Kasumi-1 (cell line): ENCODE measurements at regions not wholly inside any gene's neighbourhood (a gene's known extent, or its start where the extent isn't known, plus 50 kb on each side); places are given as distances from the start of the nearest gene placed in this dataset.
"Not testable (repeated sequence)": the region's sequence is repeated elsewhere in the genome, so short reads cannot be mapped to it uniquely, and the experiment has no call there.

Experiments
- DNase-seq, 2 experiments: peaks; one replicate each; lab custom pipeline; 2025; lab: John Stamatoyannopoulos, UW

DNA sequence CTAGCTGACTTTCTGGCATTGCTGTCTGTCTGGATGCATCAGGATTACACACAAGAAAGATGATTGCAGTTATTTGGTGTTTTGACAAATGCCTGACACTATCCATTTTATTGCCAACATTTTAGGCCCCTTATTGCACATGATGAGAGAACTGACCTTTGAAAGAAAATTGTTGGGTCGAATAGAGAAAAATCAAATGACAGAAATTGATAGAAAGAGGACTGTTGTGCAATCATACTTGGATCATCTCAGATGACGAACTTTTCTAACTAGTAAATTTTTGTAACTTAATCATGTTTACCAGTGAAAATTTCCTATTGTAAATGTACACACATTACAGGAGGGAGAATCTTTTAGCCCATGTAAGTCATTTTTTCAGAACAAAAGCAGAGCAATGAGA is 251.5 kb upstream of the USP15 start:
- no peak for DNase-seq

DNA sequence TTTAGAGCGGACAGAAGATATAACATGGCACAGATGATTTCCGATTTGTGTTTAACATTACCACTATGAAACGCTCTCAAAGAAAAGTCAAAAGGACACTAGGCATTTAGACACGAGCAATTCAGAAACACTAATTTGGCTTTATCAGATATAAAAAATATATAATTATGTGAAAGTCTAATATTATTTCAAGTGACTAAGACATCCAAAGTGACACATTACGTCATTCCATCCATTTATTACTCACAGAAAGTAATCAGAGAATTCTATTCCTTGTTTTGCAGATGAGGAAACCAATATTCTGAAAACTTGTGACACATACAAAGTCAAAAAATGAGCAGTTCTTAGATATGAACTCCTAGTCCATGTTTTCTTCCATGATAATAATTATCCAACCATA is 250.8 kb upstream of the USP15 start:
- no peak for DNase-seq

DNA sequence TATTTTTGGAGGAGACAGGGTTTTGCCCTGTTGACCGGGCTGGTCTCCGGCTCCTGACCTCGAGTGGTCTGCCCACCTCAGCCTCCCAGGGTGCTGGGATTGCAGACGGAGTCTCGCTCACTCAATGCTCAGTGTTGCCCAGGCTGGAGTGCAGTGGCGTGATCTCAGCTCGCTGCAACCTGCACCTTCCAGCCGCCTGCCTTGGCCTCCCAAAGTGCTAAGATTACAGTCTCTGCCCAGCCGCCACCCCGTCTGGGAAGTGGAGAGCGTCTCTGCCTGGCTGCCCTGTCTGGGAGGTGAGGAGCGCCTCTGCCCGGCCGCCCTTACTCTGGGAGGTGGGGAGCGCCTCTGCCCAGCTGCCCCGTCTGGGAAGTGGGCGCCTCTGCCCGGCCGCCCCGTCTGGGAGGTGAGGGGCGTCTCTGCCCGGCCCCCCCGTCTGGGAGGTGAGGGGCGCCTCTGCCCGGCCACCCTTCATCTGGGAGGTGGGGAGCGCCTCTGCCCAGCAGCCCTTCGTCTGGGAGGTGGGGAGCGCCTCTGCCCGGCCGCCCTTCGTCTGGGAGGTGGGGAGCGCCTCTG is 249.8 kb upstream of the USP15 start:
- not testable (repeated sequence) for DNase-seq

DNA sequence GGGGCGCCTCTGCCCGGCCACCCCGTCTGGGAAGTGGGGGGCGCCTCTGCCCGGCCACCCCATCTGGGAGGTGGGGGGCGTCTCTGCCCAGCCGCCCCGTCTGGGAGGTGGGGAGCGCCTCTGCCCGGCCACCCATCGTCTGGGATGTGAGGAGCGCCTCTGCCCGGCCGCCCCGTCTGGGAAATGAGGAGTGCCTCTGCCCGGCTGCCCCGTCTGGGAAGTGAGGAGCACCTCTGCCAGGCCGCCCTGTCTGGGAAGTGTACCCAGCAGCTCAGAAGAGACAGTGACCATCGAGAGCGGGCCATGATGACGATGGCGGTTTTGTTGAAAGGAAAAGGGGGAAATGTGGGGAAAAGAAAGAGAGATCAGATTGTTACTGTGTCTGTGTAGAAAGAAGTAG is 249.2 kb upstream of the USP15 start:
- not testable (repeated sequence) for DNase-seq

DNA sequence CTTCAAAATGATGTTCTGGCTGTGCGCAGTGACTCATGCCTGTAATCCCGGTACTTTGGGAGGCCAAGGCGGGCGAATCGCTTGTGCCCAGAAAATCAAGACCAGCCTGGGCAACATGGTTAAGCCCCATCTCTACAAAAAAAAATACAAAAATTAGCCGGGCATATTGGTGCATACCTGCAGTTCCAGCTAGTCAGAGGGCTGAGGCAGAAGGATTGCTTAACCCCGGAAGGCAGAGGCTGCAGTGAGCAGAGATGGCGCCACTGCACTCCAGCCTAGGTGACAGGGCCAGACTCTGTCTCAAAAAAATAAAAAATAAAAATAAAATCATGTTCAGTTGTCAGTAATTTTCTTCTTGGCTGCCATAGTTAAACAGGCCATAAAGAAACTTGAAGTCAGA is 245.9 kb upstream of the USP15 start:
- no peak for DNase-seq

DNA sequence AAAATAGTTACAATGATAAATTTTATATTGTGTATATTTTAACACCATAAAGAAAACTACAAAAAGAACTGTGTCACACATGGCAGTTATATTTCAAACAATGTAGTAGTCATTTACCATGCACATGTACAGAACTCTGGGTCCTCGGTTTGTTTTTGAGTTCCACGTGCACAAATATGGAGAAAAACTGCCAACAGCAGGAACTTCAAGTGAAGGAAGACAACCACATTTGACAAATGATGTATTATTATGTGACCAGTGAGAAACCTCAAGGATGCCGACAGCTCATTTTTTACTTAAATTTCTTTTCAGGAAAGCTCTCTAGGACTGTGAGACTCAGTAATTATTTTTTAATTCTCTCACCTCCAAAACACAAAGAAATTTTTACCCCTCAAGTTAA is 244.2 kb upstream of the USP15 start:
- DNase-seq: no peak

DNA sequence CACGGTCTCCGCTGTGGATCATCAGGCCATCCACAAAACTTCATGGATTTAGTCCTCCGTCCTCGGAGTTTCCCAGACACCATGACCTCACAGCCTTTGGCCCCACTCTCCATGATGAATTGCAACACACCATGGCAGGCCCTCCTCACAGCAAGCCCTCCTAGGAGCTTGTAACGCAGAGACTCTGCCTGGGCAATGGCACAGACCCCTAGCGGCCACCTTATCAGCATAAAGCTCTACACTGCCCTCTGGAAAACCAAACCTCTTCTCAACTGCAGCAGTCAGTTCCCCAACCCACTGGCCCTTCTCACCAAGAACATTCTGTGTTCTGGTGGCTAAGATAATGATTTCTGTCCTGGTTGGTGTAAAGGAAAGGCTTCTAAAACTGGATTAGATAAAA is 238.4 kb upstream of the USP15 start:
- DNase-seq: no peak

DNA sequence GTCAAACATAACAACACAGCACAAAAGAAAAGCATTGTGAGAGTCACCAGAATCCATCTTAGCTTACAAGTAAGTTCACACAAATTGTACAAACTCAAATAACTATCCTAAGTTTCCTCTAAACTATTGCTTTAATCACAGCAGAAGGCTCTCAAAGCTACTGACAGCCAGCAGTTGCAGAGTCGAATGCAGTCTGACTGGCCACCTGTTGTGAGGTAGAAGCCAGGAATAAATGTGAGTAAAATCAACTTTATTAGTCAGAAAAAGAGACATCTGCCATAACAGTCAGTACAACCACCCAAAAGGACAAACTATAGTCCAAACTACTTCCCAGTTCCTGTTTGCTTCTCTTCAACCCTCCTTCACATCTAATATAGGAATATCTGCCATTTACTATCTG is 231.7 kb upstream of the USP15 start:
- no peak for DNase-seq

DNA sequence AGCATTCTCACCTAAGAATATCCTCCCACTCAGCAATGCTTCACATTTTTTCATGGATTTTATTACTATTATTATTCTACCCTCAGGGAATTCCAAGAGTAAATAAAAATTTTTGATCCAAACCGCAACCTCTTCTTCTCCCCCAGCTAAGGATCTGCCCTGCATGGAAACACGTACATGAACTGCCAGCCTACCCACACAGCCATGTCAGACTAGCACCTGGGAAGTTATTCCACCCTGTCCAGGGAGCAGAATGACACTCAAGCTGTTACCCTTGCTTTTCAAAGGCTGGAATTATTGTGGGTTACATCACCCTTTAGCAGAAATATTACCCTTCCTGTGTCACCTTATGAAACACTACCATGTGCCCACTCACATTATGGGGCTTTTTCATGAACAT is 227.3 kb upstream of the USP15 start:
- DNase-seq: no peak

DNA sequence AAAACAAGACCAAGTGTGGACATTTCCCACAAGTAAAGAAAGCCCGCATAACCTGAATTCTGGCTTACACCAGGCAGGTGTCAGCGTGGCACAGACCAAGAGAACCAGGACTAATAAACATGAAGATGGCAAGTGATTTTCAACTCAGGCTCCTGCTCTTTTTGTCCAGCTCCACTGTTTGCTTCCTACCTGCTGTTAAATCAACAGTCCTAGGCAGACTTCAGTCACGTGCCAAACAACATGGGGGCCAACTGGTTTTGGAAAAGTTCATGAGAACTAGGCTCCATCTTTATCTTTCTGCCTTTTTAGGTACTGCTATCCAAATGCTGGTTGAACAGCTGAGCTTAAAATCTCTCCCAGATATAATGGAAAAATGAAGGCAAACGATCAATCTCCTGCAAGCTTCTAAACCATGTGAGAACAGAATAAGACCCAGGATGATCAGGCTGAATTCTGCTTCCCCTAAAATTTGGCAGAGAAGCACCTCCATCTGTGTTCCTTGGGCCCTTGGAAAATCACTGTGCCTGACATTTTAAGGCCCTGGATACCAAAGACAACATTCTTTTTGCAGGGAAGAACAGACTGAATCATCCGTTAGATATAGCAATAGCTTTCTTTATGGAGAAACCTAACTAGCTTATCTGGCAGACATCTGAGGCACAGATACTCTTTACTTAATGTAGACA is 215.6 kb upstream of the USP15 start:
- no peak for DNase-seq

DNA sequence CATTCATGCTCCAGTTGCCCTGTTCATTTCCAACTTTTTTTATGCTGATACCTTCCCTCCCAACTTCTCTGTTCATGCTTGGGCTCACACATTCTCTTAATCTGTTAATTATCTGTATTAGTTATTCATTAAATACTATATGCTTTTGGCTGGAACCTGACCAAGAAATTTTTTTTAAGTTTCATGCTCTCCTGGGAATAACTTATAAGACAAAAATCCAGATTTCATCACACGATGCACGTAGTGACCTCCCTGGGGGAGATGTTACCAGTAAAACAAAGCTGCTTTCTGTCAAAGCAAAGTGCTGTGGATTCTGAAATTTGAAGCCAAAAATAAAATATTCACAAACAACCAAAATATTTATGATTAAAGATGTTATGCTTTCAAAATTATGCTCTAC is 215.0 kb upstream of the USP15 start:
- no peak for DNase-seq

DNA sequence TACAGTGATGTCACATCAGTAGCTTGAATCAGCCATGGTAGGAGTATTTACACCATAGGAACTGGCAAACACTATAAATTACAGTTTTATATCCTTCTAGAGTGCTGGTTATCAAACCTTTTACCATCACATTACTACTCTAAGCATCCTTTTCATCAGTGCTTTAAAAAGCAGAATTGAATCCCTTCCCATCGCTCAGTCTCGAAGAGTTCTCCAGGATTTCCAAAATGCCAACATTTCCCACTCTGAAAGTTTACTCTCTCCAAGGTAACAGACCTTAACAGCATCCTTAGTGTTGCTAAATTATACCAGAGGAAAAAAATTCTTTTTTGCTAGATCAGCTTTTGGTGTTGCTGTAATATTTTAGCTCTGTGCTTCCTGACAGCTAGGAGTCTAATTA is 209.4 kb upstream of the USP15 start:
- DNase-seq: no peak

DNA sequence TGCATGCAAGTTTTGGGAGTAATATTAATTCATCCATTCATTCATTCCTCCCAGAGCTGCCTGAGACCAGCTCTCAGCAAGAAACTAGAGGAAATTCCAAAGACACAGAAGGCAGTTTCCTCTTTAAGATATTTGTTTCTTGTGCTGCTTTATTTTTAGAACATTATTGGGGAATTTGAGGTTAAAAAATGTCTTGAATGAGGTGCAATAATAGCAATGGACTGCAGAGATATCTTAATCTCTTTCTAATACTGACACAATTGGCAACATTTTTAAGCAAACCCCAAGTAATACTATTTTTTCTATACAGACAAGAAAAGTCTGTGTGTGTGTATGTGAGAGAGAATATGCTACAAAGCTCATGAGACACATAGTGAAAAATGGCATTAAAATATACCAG is 190.2 kb upstream of the USP15 start:
- DNase-seq: no peak

DNA sequence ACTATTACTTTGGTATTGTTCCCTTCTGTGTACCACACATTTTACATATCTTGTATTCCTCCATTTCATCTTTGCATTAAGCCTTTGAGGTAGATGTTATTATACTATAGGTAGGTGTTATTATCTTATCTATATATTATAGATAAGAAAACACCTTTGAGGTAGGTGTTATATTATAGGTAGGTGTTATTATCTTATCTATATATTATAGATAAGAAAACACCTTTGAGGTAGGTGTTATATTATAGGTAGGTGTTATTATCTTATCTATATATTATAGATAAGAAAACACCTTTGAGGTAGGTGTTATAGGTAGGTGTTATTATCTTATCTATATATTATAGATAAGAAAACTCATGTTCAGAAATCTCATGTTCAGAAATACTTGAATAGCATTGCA is 187.0 kb upstream of the USP15 start:
- not testable (repeated sequence) for DNase-seq

DNA sequence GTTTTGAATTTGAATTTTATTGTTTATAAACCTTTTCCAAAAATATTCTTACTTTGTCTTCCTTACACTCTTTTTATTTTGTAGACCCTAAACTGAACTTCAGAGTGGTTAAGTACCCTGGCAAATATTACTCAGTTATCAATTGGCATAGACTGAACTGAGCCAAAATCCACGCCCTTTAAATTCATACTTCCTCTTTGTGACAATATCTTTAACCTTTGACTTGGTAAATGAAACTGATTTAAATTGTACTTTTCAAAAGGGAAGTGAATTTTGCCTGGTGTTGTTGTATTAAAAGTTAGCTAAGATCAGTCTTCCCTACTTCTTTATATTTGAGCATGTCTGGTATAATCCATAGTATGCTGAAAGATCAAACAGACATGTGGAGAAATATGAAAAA is 184.3 kb upstream of the USP15 start:
- peak; percentile 6 to 31 for DNase-seq

DNA sequence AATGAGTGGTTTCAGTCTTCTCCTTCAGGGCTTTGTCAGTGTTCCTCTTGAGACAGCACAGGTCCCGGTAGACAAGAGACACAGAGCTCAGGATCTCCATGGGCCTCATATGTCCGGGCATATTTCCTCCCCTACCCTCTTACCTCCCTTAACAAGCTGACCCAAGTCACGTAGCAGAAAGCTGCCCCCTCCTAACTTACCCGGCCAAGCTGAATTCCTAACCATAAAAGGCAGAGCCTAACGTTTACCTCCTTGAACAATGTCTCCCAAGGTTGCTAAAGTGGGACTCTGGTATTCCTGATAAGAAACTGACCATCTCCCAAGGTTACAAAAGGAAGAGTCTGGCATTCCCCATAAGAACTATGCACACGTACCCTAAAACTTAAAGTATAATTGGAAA is 182.2 kb upstream of the USP15 start:
- DNase-seq: no peak

DNA sequence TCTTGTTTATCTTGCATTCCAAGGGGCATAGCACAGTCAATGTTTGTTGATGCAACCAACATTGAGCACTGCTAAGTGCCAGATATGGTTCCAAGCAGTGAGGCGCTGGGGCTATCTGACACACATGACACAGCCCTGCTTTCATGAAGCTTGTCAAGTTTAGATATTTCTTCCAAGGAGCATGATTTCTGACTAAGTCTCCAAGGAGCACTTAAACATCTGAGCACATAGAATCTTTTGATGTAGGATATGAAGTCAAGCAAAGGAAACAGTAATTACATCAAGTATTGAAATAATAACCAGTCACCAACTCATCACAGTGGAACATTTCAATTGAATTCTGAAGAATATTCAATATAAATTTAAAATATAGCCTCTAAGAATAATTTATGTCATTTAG is 177.8 kb upstream of the USP15 start:
- no peak for DNase-seq

DNA sequence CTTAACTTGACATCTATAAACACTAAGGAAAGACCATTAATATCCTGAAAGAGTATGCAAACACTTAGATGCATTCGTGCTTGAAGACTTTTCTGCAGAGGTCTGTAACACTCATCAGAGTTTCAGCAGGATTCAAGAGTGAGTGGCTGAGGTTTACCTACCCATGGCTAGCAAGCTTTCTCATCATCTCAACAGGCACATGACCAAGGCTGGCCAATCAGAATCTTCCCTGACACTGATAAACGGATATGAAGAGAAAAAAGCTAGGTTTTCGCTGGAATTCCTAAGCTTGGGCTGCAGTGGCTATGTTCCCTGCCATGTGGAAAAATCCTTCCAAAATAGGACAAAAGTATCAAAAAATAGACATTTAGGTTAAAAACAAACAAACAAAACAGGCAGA is 162.1 kb upstream of the USP15 start:
- no peak for DNase-seq

DNA sequence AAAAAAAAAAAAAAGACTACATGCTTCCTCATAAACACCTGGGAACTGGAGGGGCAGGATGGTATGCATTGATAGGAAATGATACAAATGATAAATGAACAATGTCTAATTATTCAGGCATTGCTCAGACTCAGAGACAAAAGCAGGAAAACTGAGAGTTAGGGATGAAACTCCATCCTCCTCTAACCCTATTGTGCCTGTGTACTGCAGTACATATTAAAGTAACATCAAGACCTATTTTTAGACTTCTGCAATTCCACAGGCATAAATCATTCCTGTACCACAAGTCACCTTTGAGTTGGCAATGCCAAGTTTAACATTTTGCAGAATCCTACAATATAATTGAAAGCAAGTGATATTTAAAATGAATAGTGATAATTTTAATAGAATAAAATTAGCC is 156.5 kb upstream of the USP15 start:
- DNase-seq: no peak

DNA sequence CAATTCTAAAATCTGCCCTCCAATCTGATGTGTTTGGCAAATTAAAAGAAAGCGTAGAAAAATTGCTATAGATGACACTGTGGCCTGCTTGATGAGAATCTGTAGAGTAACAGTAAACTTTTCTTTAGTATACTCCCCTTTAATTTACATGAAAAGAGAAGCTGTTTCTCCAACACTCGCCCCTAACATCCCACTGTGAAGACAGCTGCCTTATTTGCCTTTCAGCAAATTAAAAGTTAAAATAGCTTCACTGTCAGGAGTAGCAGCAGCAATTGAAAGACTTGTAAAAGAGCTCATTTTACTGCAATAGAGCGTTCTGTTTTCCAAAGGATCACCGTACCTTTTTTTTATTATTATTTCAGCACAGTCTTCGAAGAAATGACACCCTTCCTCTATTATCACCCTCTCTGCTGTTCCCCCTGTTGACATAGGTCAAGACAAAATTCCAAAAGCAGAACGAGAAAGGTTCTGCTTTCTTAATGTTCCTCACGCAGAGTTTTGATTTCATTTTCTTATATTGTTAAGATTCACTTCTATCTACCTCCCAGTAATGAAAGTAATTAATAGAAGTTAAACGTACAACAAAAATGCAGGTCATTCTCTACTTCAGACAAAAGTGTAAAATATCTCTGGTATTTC is 153.5 kb upstream of the USP15 start:
- DNase-seq: no peak

DNA sequence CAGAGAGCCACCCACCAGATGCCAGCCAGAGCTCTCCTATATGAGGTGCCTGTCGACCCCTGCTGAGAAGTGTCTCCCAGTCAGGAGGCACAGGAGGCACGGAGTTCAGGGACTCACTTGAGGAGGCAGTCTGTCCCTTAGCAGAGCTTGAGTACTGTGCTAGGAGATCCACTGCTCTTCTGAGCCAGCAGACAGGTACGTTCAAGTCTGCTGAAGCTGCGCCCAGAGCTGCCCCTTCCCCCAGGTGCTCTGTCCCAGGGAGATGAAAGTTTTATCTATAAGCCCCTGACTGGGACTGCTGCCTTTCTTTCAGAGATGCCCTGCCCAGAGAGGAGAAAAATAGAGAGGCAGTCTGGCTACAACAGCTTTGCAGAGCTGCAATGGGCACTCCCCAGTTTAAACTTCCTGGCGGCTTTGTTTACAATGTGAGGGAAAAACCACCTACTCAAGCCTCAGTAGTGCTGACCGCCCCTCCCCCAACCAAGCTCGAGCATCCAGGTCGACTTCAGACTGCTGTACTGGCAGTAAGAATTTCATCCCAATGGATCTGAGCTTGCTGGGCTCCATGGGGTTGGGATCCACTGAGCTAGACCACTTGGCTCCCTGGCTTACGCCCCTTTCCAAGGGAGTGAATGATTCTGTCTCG is 146.7 kb upstream of the USP15 start:
- no peak for DNase-seq

DNA sequence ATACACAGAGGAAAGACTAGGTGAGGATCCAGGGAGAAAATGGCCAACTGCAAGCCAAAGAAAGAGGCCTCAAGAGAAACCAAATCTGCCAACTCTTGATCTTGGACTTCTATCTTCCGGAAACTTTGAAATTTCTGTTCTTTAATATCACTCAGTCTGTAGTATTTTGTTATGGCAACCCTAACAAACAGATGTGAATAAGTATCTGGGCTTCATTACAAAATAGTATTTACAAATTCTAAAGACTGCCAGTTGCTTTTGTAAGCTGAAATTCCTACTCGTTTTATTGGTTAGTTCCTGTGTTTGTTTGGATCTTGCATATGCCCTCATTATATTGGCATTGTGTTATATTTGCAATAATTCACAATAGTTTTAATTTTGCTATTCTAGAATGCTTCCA is 143.2 kb upstream of the USP15 start:
- DNase-seq: no peak

DNA sequence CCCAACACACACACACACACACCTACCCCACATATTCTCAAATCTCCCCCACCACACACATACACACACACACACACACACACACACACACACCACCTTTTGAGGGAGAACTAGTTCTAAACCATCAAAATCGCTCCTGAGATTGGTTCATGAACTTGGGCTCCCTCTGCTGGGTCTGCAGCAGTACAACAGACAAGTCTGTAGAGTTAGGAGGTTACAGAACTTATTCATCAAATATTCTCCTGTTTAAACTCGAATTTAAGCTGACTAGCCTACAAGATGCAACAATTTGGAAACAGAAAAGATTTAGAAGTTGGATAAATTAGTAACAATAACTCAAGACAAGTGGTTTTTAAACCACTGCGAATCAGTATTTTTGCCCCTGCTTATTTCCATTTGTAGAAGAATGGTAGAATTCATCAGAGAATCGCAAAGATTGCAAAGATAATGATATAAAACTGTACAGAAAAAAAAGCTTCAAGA is 136.4 kb upstream of the USP15 start:
- peak; percentile 83 for DNase-seq
